ENCODE measurements at regions not wholly inside any gene's neighbourhood (a gene's known extent, or its start where the extent isn't known, plus 50 kb on each side); places are given as distances from the start of the nearest gene placed in this dataset.

DNA sequence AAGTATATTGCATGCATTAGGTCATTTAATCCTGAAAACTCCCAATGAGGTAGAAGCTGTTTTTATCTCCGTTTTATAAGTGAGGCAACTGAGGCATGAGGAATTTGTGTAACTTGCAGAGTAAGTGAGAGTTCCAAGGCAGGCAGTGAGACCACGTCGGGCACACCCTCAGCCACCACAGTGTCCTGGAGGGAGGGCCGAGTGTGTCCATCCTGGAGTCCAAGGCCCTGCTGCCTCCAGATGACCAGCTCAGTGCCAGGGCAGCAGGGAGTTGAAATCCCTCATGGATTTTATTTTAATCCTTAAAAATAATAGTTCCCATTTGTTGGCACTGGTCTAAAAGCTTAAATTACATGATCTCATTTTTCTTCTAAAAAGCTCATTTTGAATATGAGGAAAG, 104.6 kb upstream of the SMIM23 start:
- DNase-seq, result no peak
- TF ChIP-seq GATA1 (IDR thresholded peaks at IDR 0.05; ENCODE audit: low read depth, low read length), result no peak
- TF ChIP-seq POLR2A (IDR thresholded peaks at IDR 0.05; ENCODE audit: low read length), result no peak

DNA sequence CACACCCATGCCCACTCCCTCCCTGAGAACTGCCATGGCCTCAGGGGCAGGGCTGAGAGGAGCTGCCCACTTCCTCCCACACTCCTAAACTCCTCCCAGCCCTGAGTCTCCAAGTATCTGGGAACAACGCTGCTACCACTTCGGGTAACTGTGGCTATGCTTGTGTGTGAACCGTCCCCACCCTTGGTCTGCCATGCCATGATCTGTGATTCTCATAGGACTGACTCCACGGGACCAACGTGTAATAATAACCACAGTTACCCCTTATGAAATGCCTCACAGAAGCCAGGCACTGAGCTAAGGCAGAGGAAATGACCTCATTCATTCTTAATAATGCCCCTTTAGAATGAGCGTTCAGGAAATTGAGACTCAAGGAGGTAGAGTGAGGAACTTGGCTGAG, 103.9 kb upstream of the SMIM23 start:
- TF ChIP-seq GATA1 (IDR thresholded peaks at IDR 0.05; ENCODE audit: low read depth, low read length) (no peak), POLR2A (IDR thresholded peaks at IDR 0.05; ENCODE audit: low read length) (no peak)
- DNase-seq, result no peak

DNA sequence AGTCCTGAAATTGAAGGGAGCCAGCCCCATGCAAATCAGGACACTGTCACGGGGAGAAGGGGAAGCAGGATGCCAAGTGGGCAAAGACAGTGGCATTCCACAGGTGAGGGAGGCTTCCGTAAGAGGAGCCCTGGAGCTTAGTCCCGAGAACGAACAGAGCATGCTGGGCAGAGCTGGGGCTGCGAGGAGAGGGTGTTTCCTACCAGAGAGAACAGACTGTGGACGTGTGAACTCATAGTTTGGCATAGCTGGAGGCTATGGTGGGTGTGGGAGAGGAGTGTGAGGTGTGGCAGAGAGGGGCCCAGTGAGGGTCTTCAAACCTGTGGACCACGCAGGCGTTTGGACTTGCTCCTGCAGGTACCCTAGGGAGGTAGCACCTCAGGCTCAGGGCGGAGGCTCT, 102.8 kb upstream of the SMIM23 start:
- no peak for DNase-seq
- TF ChIP-seq GATA1 (IDR thresholded peaks at IDR 0.05; ENCODE audit: low read depth, low read length) (no peak), POLR2A (IDR thresholded peaks at IDR 0.05; ENCODE audit: low read length) (no peak)

DNA sequence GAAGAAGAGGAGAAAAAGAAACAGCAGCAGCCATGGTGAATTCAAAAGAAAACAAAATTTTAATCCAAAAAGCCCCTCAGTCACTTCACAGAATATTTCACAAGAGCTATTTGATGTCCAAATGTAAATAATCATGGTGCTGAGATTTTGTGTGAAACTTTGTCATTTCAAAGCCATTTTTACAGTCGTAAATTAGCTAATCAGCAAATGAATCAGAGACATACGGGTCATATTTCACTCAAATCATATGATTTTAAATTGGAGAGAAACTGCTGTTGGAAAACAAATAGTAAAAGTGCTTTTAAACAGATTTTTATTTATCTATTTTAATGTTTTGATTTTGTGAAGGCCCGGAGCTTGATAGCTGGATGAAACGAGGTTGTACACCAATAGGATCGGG, 101.4 kb upstream of the SMIM23 start:
- TF ChIP-seq POLR2A (IDR thresholded peaks at IDR 0.05; ENCODE audit: low read length) (no peak), GATA1 (IDR thresholded peaks at IDR 0.05; ENCODE audit: low read depth, low read length) (no peak)
- DNase-seq, result no peak

DNA sequence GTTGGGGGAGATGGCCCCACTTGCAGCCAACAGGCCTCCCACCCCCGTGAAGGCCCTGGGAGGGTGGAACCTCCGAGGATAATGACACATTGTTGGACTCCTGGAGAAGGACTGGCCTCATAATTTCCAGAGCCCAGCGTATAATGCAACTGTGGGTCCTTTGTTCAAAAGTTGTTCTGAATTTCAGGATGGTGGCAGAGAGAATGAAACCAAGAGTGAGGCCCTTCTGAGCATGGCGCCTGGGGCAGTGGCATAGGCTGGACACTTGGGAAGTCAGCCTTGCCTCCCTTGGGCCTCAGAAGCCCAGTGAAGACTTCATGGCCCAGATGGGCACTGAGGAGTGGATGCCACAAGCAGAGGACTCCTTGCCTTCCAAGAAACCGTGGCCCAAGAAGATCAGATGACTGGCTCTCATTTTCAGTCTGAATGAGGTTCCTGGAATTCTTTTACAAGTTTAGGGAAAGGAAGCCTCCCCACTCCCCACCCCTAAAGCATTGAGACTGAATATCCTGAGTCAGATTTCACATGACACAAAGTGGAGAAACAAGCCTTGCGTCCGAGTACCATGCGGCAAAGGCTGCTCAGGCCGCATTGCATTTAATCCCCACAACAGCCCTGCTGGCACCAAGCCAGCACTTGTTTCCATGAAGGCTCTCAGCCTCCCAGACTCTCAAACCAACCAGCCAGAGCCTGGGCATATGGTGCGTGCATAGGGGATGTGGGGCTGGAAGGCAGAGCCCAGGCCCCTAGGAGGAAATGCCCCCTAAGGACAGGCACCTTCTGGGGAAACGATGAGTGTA, 96.7 kb upstream of the SMIM23 start:
- TF ChIP-seq GATA1 (IDR thresholded peaks at IDR 0.05; ENCODE audit: low read depth, low read length), result no peak
- TF ChIP-seq POLR2A (IDR thresholded peaks at IDR 0.05; ENCODE audit: low read length), result no peak
- DNase-seq, result peak; percentile 71

DNA sequence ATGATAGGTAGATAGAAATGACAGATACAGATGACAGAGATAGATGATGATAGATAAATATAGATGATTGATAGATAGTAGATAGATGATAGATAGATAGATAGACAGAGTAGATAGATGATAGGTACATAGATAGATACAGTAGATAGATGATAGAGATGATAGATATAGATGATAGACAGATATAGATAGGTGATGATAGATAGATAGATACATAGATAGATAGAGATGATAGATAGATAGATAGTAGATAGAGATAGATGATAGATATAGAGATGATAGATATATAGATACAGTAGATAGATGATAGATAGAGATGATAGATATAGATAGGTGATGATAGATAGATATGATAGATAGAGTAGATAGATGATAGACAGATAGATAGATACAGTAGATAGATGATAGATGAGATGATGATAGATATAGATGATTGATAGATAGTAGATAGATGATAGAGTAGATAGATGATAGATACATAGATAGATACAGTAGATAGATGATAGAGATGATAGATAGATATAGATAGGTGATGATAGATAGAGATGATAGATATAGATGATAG, 95.7 kb upstream of the SMIM23 start:
- TF ChIP-seq POLR2A (IDR thresholded peaks at IDR 0.05; ENCODE audit: low read length), result no peak
- no peak for TF ChIP-seq GATA1 (IDR thresholded peaks at IDR 0.05; ENCODE audit: low read depth, low read length)
- peak in 1 of 2 experiments; percentile 31 for DNase-seq

DNA sequence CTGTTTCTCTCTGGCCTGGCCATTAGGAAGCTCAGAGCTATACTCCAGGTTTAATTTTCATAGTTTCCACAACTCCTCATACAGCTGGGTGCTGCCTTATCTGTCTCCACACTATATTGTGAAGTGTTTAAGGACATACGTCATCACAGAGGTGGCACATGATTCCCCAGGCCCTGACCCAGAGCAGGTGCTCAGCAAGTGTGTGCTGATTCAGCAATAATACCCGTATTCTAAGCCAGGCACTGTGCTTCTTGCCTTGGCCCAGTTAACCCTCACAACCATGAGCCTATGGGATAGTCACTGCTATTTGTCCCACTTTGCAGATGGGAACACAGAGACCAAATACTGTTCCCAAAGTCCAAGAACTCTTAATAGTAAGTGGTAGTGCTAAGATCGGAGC, 93.5 kb upstream of the SMIM23 start:
- no peak for DNase-seq
- TF ChIP-seq POLR2A (IDR thresholded peaks at IDR 0.05; ENCODE audit: low read length) (no peak), GATA1 (IDR thresholded peaks at IDR 0.05; ENCODE audit: low read depth, low read length) (no peak)

DNA sequence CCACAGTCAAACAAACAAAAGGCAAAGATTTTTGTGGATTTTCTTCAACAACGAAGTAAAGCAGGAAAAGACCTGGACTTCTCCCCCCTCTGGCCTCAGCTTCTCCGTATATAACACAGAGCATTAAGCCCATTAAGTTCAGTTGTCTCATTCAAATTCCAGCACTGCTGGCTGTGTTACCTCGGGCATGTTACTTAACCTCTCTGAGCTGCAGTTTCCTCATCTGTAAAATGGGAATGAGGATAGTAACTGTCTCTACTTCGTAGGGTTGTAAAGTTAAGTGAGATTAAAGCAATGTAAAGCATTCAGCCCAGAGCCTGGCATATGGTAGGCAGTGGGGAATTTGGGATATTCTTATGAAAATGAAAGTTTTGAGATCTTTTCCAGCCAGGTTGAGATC, 92.7 kb upstream of the SMIM23 start:
- no peak for TF ChIP-seq GATA1 (IDR thresholded peaks at IDR 0.05; ENCODE audit: low read depth, low read length)
- TF ChIP-seq POLR2A (IDR thresholded peaks at IDR 0.05; ENCODE audit: low read length), result no peak
- no peak for DNase-seq

DNA sequence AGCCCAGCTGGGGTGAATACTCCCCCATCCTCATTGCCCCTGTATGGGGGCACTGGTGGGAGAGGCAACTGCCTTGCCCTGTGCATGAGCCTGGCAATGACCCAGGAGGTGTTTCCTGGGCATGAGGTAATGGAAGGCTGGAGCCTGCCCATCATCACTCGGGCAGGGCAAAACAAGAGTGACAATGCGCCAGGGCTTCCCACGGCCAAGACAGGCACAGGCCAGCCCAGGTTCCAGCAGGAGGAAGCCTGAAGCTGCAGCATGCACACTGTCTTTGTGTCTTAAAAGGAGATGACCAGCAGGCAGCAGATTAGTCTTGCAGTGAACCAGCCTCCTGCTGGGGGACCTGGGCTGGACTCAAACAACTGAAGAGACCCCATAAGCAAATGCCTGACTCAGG, 92.2 kb upstream of the SMIM23 start:
- TF ChIP-seq GATA1 (IDR thresholded peaks at IDR 0.05; ENCODE audit: low read depth, low read length), result no peak
- TF ChIP-seq POLR2A (IDR thresholded peaks at IDR 0.05; ENCODE audit: low read length), result no peak
- no peak for DNase-seq

DNA sequence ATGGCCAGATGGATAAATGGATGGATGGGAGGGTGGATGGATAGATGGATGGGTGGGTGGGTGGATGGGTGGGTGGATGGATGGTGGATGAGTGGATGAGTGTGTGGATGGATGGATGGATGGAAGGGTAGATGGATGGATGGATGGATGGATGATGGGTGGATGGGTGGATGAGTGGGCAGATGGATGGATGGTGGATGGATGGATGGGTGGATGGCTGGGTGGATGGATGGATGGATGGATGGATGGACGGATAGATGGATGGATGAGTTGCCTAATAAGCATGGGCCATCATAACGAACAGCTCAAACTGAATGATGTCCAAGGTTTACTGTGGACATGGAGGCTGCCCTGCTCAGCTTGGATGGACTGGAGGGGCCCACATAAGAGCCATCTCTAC, 89.8 kb upstream of the SMIM23 start:
- DNase-seq, result no peak
- no peak for TF ChIP-seq GATA1 (IDR thresholded peaks at IDR 0.05; ENCODE audit: low read depth, low read length)
- TF ChIP-seq POLR2A (IDR thresholded peaks at IDR 0.05; ENCODE audit: low read length), result no peak

DNA sequence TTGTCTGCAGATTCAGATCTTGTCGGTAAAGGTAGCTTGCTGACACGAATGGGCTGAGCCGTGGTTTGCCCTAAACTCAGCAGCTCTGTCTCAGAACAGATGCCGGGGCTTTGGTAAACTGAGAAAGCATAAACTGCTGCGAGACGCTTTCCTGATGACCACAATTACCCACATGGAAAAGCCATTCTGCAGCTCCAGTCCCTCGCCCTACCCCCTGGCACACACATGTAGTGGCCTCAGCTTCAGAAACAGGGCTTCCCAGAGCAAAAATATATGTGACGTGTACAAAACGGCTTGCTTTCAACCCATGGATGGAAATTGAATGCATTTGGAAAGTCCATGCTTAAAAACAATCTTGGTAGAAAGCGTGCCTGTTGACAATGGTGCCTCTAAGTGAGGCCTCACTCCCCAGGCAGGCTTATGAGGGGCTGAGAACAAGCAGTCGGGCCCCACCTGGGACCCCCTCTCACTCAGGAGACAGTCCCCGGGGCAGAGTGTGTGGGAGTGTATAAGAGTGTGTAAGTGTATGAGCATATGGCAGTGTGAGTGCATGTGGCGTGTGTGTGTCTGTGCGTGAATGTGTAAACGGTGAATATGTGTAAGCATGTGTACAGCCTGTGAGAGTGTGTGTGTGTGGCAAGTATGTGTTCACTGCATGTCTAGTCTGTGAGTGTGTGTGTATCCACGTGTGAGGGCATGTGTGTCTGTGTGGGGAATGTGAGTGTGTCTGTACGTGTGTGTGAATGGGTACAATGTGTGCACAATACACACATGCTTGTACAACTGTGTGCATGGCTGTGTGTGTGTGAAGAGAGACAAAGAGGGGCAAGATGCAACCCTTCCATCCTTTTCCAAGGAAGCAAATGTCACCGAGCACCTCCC, 88.2 kb upstream of the SMIM23 start:
- TF ChIP-seq POLR2A (IDR thresholded peaks at IDR 0.05; ENCODE audit: low read length), result no peak
- TF ChIP-seq GATA1 (IDR thresholded peaks at IDR 0.05; ENCODE audit: low read depth, low read length), result no peak

DNA sequence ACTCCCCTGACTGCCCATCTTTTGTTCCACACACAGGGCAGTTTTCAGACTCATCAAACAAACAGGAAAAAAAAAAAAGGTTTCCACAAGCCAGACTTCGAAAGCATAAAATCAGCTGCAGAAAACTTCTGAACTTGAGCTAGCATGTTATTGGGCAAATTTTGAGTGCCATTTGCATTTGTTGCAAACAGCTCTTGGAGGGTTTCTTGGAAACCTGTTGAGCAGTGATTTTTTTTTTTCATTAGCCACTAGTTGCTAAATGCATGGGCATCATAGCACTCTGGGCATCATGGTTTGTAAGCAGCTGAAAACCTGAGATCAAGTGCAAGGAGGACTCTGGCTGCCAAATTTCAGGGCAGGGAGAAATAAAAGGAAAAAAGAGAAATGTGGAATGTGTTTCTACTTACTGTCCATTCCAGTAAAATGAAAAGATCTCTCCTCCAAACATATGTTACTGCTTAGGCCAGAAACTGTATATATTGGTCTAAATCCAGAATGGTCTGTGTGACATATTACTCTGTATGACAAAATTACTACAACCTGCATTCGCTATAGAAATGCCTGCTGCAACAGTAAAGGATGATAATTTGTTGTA, 85.2 kb upstream of the SMIM23 start:
- no peak for TF ChIP-seq POLR2A (IDR thresholded peaks at IDR 0.05; ENCODE audit: low read length)
- no peak for TF ChIP-seq GATA1 (IDR thresholded peaks at IDR 0.05; ENCODE audit: low read depth, low read length)
- no peak for DNase-seq

More for the DNA sequence above, 88.2 kb upstream of the SMIM23 start:
- DNase-seq, result no peak

DNA sequence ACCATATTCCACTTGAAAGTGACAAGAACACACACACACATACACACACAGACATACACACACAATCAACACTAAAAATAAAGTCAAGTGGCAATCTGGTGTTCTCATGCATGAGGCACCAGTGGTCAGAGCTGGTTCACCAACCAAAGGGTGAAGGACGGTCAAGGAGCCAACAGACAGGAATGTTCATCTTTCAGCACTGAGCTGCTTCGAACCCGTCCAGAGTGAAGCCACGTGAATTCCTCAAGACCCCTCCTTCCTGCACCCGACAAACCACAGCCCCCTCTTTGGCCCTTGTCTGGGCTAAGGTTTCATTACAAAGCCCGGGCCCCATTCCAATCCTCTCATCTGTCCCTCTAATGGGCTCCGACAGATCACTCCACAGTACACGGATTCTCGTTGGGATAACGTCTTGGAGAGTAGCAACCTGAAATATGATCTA, 84.5 kb upstream of the SMIM23 start:
- TF ChIP-seq POLR2A (IDR thresholded peaks at IDR 0.05; ENCODE audit: low read length) (no peak), GATA1 (IDR thresholded peaks at IDR 0.05; ENCODE audit: low read depth, low read length) (no peak)
- DNase-seq, result no peak

Measured in erythroblast (primary cell).